ENCODE measurements at regions not wholly inside any gene's neighbourhood (a gene's known extent, or its start where the extent isn't known, plus 50 kb on each side); places are given as distances from the start of the nearest gene placed in this dataset.

GRCh38 chr6:56755040-56755439, 112.4 kb upstream of the DST start:
- no peaks in the 10 kb centered on the region for H4K20me1 ChIP-seq (ENCODE audit: insufficient read depth, low read length)
- no peaks in the 10 kb centered on the region for H3K9me2 ChIP-seq (ENCODE audit: low read depth, low read length)
- H3K27me3 ChIP-seq (ENCODE audit: insufficient read depth, low read length): no peaks in the 10 kb centered on the region
- no peaks in the 10 kb centered on the region for H3F3A ChIP-seq (ENCODE audit: insufficient read depth, low read length)
- H3K9me3 ChIP-seq (ENCODE audit: low read length): no peaks in the 10 kb centered on the region
- H3K36me3 ChIP-seq (ENCODE audit: insufficient read depth, low read length): no peaks in the 10 kb centered on the region
- H3K4me2 ChIP-seq (ENCODE audit: low read length): no peak overlapping the region
- no peak overlapping the region for H2AFZ ChIP-seq (ENCODE audit: low read length)
- no peak overlapping the region for H3K4me3 ChIP-seq (ENCODE audit: low read depth, low read length, poor library complexity, severe bottlenecking)
- TF ChIP-seq EZH2 (IDR thresholded peaks at IDR 0.05; ENCODE audit: borderline replicate concordance, low read length): no peak
- no peak for TF ChIP-seq CTCF (IDR thresholded peaks at IDR 0.05; ENCODE audit: low read length)
- H3K9ac ChIP-seq (ENCODE audit: low read length): no peak overlapping the region
- no peaks in the 10 kb centered on the region for H3K4me1 ChIP-seq (ENCODE audit: insufficient read depth, low read length, severe bottlenecking)
- no peaks in the 10 kb centered on the region for H3K79me2 ChIP-seq (ENCODE audit: insufficient read depth, low read length)
- H3K27ac ChIP-seq (ENCODE audit: low read depth, low read length, poor library complexity, severe bottlenecking): no peak overlapping the region

- Histone ChIP-seq H3K36me3 (ENCODE audit: insufficient read depth, low read length) (no peaks in the 10 kb centered on the region), H3K9ac (ENCODE audit: low read length) (no peak overlapping the region), H3K27ac (ENCODE audit: low read depth, low read length, poor library complexity, severe bottlenecking) (no peak overlapping the region), H3K4me3 (ENCODE audit: low read depth, low read length, poor library complexity, severe bottlenecking) (no peak overlapping the region), H2AFZ (ENCODE audit: low read length) (no peak overlapping the region), H3K9me3 (ENCODE audit: low read length) (no peaks in the 10 kb centered on the region), H4K20me1 (ENCODE audit: insufficient read depth, low read length) (no peaks in the 10 kb centered on the region), H3K9me2 (ENCODE audit: low read depth, low read length) (no peaks in the 10 kb centered on the region), H3K4me2 (ENCODE audit: low read length) (no peak overlapping the region), H3K27me3 (ENCODE audit: insufficient read depth, low read length) (no peaks in the 10 kb centered on the region), H3K4me1 (ENCODE audit: insufficient read depth, low read length, severe bottlenecking) (no peaks in the 10 kb centered on the region), H3K79me2 (ENCODE audit: insufficient read depth, low read length) (no peaks in the 10 kb centered on the region), H3F3A (ENCODE audit: insufficient read depth, low read length) (no peaks in the 10 kb centered on the region)
- TF ChIP-seq CTCF (IDR thresholded peaks at IDR 0.05; ENCODE audit: low read length) (no peak), EZH2 (IDR thresholded peaks at IDR 0.05; ENCODE audit: borderline replicate concordance, low read length) (no peak)
These were observed 111.1 kb upstream of the DST start for GRCh38 chr6:56753811-56754210.

- Histone ChIP-seq H4K20me1 (ENCODE audit: insufficient read depth, low read length) (no peaks in the 10 kb centered on the region), H3K4me2 (ENCODE audit: low read length) (no peak overlapping the region), H3K4me1 (ENCODE audit: insufficient read depth, low read length, severe bottlenecking) (no peaks in the 10 kb centered on the region), H3K27me3 (ENCODE audit: insufficient read depth, low read length) (no peaks in the 10 kb centered on the region), H3K9me2 (ENCODE audit: low read depth, low read length) (no peaks in the 10 kb centered on the region), H3K27ac (ENCODE audit: low read depth, low read length, poor library complexity, severe bottlenecking) (no peak overlapping the region), H3K9me3 (ENCODE audit: low read length) (no peaks in the 10 kb centered on the region), H3K79me2 (ENCODE audit: insufficient read depth, low read length) (no peaks in the 10 kb centered on the region), H3K36me3 (ENCODE audit: insufficient read depth, low read length) (no peaks in the 10 kb centered on the region), H3F3A (ENCODE audit: insufficient read depth, low read length) (no peaks in the 10 kb centered on the region), H2AFZ (ENCODE audit: low read length) (no peak overlapping the region), H3K4me3 (ENCODE audit: low read depth, low read length, poor library complexity, severe bottlenecking) (no peak overlapping the region), H3K9ac (ENCODE audit: low read length) (no peak overlapping the region)
- TF ChIP-seq CTCF (IDR thresholded peaks at IDR 0.05; ENCODE audit: low read length): no peak
- no peak for TF ChIP-seq EZH2 (IDR thresholded peaks at IDR 0.05; ENCODE audit: borderline replicate concordance, low read length)
These were observed 109.8 kb upstream of the DST start for GRCh38 chr6:56752534-56752933.

Data from OCI-LY1 (cell line).